ENCODE measurements at regions not wholly inside any gene's neighbourhood (a gene's known extent, or its start where the extent isn't known, plus 50 kb on each side); places are given as distances from the start of the nearest gene placed in this dataset.

DNA sequence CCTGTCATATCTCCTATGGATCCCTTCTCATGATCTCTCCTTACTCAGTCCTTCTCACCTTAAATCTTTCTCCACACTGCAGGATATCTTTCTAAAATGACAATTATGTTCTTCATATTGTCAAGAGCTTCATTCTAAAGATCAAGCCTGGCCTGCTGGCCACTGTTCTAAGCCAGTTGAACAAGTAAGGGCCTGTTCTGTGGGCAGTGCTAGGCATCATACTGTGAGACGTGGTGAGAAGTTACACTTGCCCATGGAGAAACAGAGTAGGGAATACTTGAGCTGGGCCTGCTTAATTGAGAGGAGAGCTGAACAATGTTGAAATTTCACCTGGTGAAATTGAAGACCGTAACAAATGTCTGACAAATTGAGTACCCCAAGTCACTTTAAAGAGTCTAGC lies 184.1 kb upstream of the RASGRP1 start:
- no peak overlapping the region for H3K14ac ChIP-seq (ENCODE audit: low read length)
- H3K9ac ChIP-seq (ENCODE audit: low read length) = no peak overlapping the region
- H4K12ac ChIP-seq (ENCODE audit: low read depth, low read length) = no peak overlapping the region
- no peaks in the 10 kb centered on the region for H3K79me2 ChIP-seq (ENCODE audit: control insufficient read depth, insufficient read depth, low read length, poor library complexity)
- no peak overlapping the region for H3K4me3 ChIP-seq (ENCODE audit: low read depth, low read length)
- no peak overlapping the region for H4K91ac ChIP-seq (ENCODE audit: low read depth, low read length)
- no CpG with 5 or more reads among the region's 2 CpGs for WGBS (ENCODE audit: extremely low coverage, insufficient coverage, insufficient read length)
- H3K23ac ChIP-seq (ENCODE audit: low read length) = no peak overlapping the region
- no peak overlapping the region for H2BK12ac ChIP-seq (ENCODE audit: low read length)
- H2BK120ac ChIP-seq (ENCODE audit: insufficient read depth, low read length, poor library complexity) = no peak overlapping the region
- H3K36me3 ChIP-seq (ENCODE audit: control insufficient read depth in 1 of 2, insufficient read depth in 2 of 2, low read length in 2 of 2) = no peaks in the 10 kb centered on the region
- no peaks in the 10 kb centered on the region for H3K4me1 ChIP-seq (ENCODE audit: control insufficient read depth in 1 of 2, insufficient read depth in 2 of 2, low read length in 2 of 2)
- no peak overlapping the region for H3K18ac ChIP-seq (ENCODE audit: low read length)
- H2BK5ac ChIP-seq (ENCODE audit: low read depth, low read length, poor library complexity) = no peak overlapping the region
- H2AFZ ChIP-seq (ENCODE audit: insufficient read depth, low read length, poor library complexity) = no peak overlapping the region
- no peaks in the 10 kb centered on the region for H3K27me3 ChIP-seq (ENCODE audit: insufficient read depth, low read length)
- H3K79me1 ChIP-seq (ENCODE audit: low read length) = no peaks in the 10 kb centered on the region
- no peaks in the 10 kb centered on the region for H3K9me3 ChIP-seq (ENCODE audit: insufficient read depth, low read depth, low read length)
- no peak overlapping the region for H3K4me2 ChIP-seq (ENCODE audit: low read length)
- no peak overlapping the region for H4K8ac ChIP-seq (ENCODE audit: low read depth, low read length)
- DNase-seq = no peak
- H2AK5ac ChIP-seq (ENCODE audit: low read length) = no peak overlapping the region
- H3K4ac ChIP-seq (ENCODE audit: low read depth, low read length) = no peak overlapping the region
- H3K27ac ChIP-seq (ENCODE audit: low read depth, low read length) = no peak overlapping the region

GRCh38 chr15:38750786-38751185 lies 186.2 kb upstream of the RASGRP1 start:
- Histone ChIP-seq H3K79me1 (ENCODE audit: low read length) (no peaks in the 10 kb centered on the region), H4K12ac (ENCODE audit: low read depth, low read length) (no peak overlapping the region), H3K4me1 (ENCODE audit: control insufficient read depth in 1 of 2, insufficient read depth in 2 of 2, low read length in 2 of 2) (no peaks in the 10 kb centered on the region), H3K79me2 (ENCODE audit: control insufficient read depth, insufficient read depth, low read length, poor library complexity) (no peaks in the 10 kb centered on the region), H3K36me3 (ENCODE audit: control insufficient read depth in 1 of 2, insufficient read depth in 2 of 2, low read length in 2 of 2) (no peaks in the 10 kb centered on the region), H3K14ac (ENCODE audit: low read length) (no peak overlapping the region), H2BK12ac (ENCODE audit: low read length) (no peak overlapping the region), H2BK5ac (ENCODE audit: low read depth, low read length, poor library complexity) (no peak overlapping the region), H3K4me3 (ENCODE audit: low read depth, low read length) (no peak overlapping the region), H4K8ac (ENCODE audit: low read depth, low read length) (no peak overlapping the region), H4K91ac (ENCODE audit: low read depth, low read length) (no peak overlapping the region), H3K27ac (ENCODE audit: low read depth, low read length) (no peak overlapping the region), H2BK120ac (ENCODE audit: insufficient read depth, low read length, poor library complexity) (no peak overlapping the region), H3K27me3 (ENCODE audit: insufficient read depth, low read length) (no peaks in the 10 kb centered on the region), H3K4me2 (ENCODE audit: low read length) (no peak overlapping the region), H2AFZ (ENCODE audit: insufficient read depth, low read length, poor library complexity) (no peak overlapping the region), H3K4ac (ENCODE audit: low read depth, low read length) (no peak overlapping the region), H3K9me3 (ENCODE audit: insufficient read depth, low read depth, low read length) (no peaks in the 10 kb centered on the region), H3K18ac (ENCODE audit: low read length) (no peak overlapping the region), H2AK5ac (ENCODE audit: low read length) (no peak overlapping the region), H3K23ac (ENCODE audit: low read length) (no peak overlapping the region), H3K9ac (ENCODE audit: low read length) (no peak overlapping the region)
- no CpG with 5 or more reads among the region's 5 CpGs for WGBS (ENCODE audit: extremely low coverage, insufficient coverage, insufficient read length)
- no peak for DNase-seq

GRCh38 chr15:38755718-38756117 lies 191.1 kb upstream of the RASGRP1 start:
- Histone ChIP-seq H4K91ac (ENCODE audit: low read depth, low read length) (no peak overlapping the region), H3K27ac (ENCODE audit: low read depth, low read length) (no peak overlapping the region), H3K4me3 (ENCODE audit: low read depth, low read length) (no peak overlapping the region), H3K9ac (ENCODE audit: low read length) (no peak overlapping the region), H3K18ac (ENCODE audit: low read length) (no peak overlapping the region), H2AFZ (ENCODE audit: insufficient read depth, low read length, poor library complexity) (no peak overlapping the region), H2BK5ac (ENCODE audit: low read depth, low read length, poor library complexity) (no peak overlapping the region), H3K23ac (ENCODE audit: low read length) (no peak overlapping the region), H3K79me2 (ENCODE audit: control insufficient read depth, insufficient read depth, low read length, poor library complexity) (no peaks in the 10 kb centered on the region), H3K4me1 (ENCODE audit: control insufficient read depth in 1 of 2, insufficient read depth in 2 of 2, low read length in 2 of 2) (no peaks in the 10 kb centered on the region), H2BK12ac (ENCODE audit: low read length) (no peak overlapping the region), H2AK5ac (ENCODE audit: low read length) (no peak overlapping the region), H3K14ac (ENCODE audit: low read length) (no peak overlapping the region), H3K4me2 (ENCODE audit: low read length) (no peak overlapping the region), H3K4ac (ENCODE audit: low read depth, low read length) (no peak overlapping the region), H3K27me3 (ENCODE audit: insufficient read depth, low read length) (no peaks in the 10 kb centered on the region), H4K8ac (ENCODE audit: low read depth, low read length) (no peak overlapping the region), H3K9me3 (ENCODE audit: insufficient read depth, low read depth, low read length) (no peaks in the 10 kb centered on the region), H2BK120ac (ENCODE audit: insufficient read depth, low read length, poor library complexity) (no peak overlapping the region), H4K12ac (ENCODE audit: low read depth, low read length) (no peak overlapping the region), H3K36me3 (ENCODE audit: control insufficient read depth in 1 of 2, insufficient read depth in 2 of 2, low read length in 2 of 2) (no peaks in the 10 kb centered on the region), H3K79me1 (ENCODE audit: low read length) (no peaks in the 10 kb centered on the region)
- no peak for DNase-seq
- no CpG with 5 or more reads among the region's 2 CpGs for WGBS (ENCODE audit: extremely low coverage, insufficient coverage, insufficient read length)

GRCh38 chr15:38756441-38756840 lies 191.8 kb upstream of the RASGRP1 start:
- Histone ChIP-seq H3K79me1 (ENCODE audit: low read length) (no peaks in the 10 kb centered on the region), H2BK120ac (ENCODE audit: insufficient read depth, low read length, poor library complexity) (no peak overlapping the region), H2AK5ac (ENCODE audit: low read length) (no peak overlapping the region), H2BK12ac (ENCODE audit: low read length) (no peak overlapping the region), H3K9ac (ENCODE audit: low read length) (no peak overlapping the region), H3K27me3 (ENCODE audit: insufficient read depth, low read length) (no peaks in the 10 kb centered on the region), H2BK5ac (ENCODE audit: low read depth, low read length, poor library complexity) (no peak overlapping the region), H4K8ac (ENCODE audit: low read depth, low read length) (no peak overlapping the region), H3K27ac (ENCODE audit: low read depth, low read length) (no peak overlapping the region), H3K4me1 (ENCODE audit: control insufficient read depth in 1 of 2, insufficient read depth in 2 of 2, low read length in 2 of 2) (no peaks in the 10 kb centered on the region), H4K12ac (ENCODE audit: low read depth, low read length) (no peak overlapping the region), H3K4ac (ENCODE audit: low read depth, low read length) (no peak overlapping the region), H3K18ac (ENCODE audit: low read length) (no peak overlapping the region), H3K79me2 (ENCODE audit: control insufficient read depth, insufficient read depth, low read length, poor library complexity) (no peaks in the 10 kb centered on the region), H3K9me3 (ENCODE audit: insufficient read depth, low read depth, low read length) (no peaks in the 10 kb centered on the region), H3K14ac (ENCODE audit: low read length) (no peak overlapping the region), H3K23ac (ENCODE audit: low read length) (no peak overlapping the region), H4K91ac (ENCODE audit: low read depth, low read length) (no peak overlapping the region), H3K36me3 (ENCODE audit: control insufficient read depth in 1 of 2, insufficient read depth in 2 of 2, low read length in 2 of 2) (no peaks in the 10 kb centered on the region), H3K4me2 (ENCODE audit: low read length) (no peak overlapping the region), H2AFZ (ENCODE audit: insufficient read depth, low read length, poor library complexity) (no peak overlapping the region), H3K4me3 (ENCODE audit: low read depth, low read length) (no peak overlapping the region)
- WGBS (ENCODE audit: extremely low coverage, insufficient coverage, insufficient read length) = no CpG with 5 or more reads among the region's 5 CpGs
- DNase-seq = no peak

All from trophoblast cell (in vitro differentiated cells and primary cell).